Kidney (tissue), 13 donors: ENCODE measurements at regions not wholly inside any gene's neighbourhood (a gene's known extent, or its start where the extent isn't known, plus 50 kb on each side); places are given as distances from the start of the nearest gene placed in this dataset.
"Not testable (repeated sequence)": the region's sequence is repeated elsewhere in the genome, so short reads cannot be mapped to it uniquely, and the experiment has no call there.

Experiments
- DNase-seq, 5 donors: peaks; one replicate each; pipeline ENCODE4 v3.0.0-alpha.2; 2013 to 2020
- FAIRE-seq: peaks from 2 replicates; lab custom pipeline; 2012; peaks lifted over from hg19 to GRCh38; lab: Jason Lieb, UNC
- H3K27ac ChIP-seq, 2 donors: one replicate each; pipeline ENCODE4 v1.7.0; 2013; ENCODE audit warnings: low read depth in 2 of 2, low read length in 2 of 2, inconsistent platforms in 1 of 2
- H3K27me3 ChIP-seq: one replicate; pipeline ENCODE4 v1.7.1; 2013; ENCODE audit warnings: low read length, inconsistent platforms; ENCODE audit not compliant: control insufficient read depth, insufficient read depth
- H3K36me3 ChIP-seq, 3 donors: one replicate each; pipeline versions ENCODE4 v1.7.0 to v1.7.1; 2013; ENCODE audit warnings: low read length in 3 of 3, control low read depth in 1 of 3, inconsistent platforms in 1 of 3; ENCODE audit not compliant: insufficient read depth in 3 of 3, control insufficient read depth in 2 of 3
- H3K4me1 ChIP-seq, 3 donors: one replicate each; pipeline versions ENCODE4 v1.7.0 to v1.7.1; 2013; ENCODE audit warnings: low read length in 3 of 3, inconsistent platforms in 1 of 3, low read depth in 1 of 3; ENCODE audit not compliant: control insufficient read depth in 2 of 3, insufficient read depth in 2 of 3
- H3K4me3 ChIP-seq, 3 donors: one replicate each; pipeline versions ENCODE4 v1.7.0 to v1.8.1; 2013; ENCODE audit warnings: low read length in 3 of 3, control low read depth in 1 of 3, inconsistent platforms in 1 of 3
- H3K9ac ChIP-seq, 3 donors: one replicate each; pipeline versions ENCODE4 v1.7.0 to v1.7.1; 2013; ENCODE audit warnings: low read length in 3 of 3, control low read depth in 1 of 3, inconsistent platforms in 1 of 3
- H3K9me3 ChIP-seq, 3 donors: one replicate each; pipeline versions ENCODE4 v1.7.0 to v1.7.1; 2013; ENCODE audit warnings: low read length in 3 of 3, control low read depth in 1 of 3, inconsistent platforms in 1 of 3; ENCODE audit not compliant: control insufficient read depth in 2 of 3, insufficient read depth in 1 of 3
- CTCF ChIP-seq: IDR thresholded peaks from 3 replicates; pipeline ENCODE4 v1.5.1; 2012; ENCODE audit warnings: mild to moderate bottlenecking, moderate library complexity, borderline replicate concordance; ENCODE audit not compliant: insufficient read depth; ENCODE audit errors: extremely low read depth
- intact Hi-C: fragments of 100-400 bp; cut with DNase I; formaldehyde crosslinking; loops from one replicate; pipeline ENCODE4 v1.11.1; 2022
- donor health status: control.
- donor health status: control.
- donor health status: control.
- donor health status: control.
- donor health status: control.
- donor health status: DM: yes; HTN: yes; CAD: no.
- donor health status: Normal renal cell carcinoma (clear cell type).

- H3K27me3 ChIP-seq, H3K27ac ChIP-seq, H3K4me1 ChIP-seq, intact Hi-C loops, H3K9me3 ChIP-seq, H3K36me3 ChIP-seq: not testable (repeated sequence)
- DNase-seq (peak; percentile 91 to 96 (median 93)), FAIRE-seq (peak; percentile 67)
- peak overlapping the region in 1 of 3 donors; percentile 51 for H3K9ac ChIP-seq
- peak overlapping the region; percentile 61 to 63 (median 62) for H3K4me3 ChIP-seq
Observed at GRCh38 chr21:14027235-14027869, 183.4 kb downstream of the LIPI start.

GRCh38 chr21:14020108-14020507 lies 190.6 kb downstream of the LIPI start:
- H3K27me3 ChIP-seq, H3K9ac ChIP-seq, H3K9me3 ChIP-seq, FAIRE-seq, H3K4me1 ChIP-seq, H3K36me3 ChIP-seq, H3K4me3 ChIP-seq, intact Hi-C loops, DNase-seq, H3K27ac ChIP-seq: not testable (repeated sequence)

- H3K4me1 ChIP-seq, H3K27ac ChIP-seq, intact Hi-C loops, H3K9ac ChIP-seq, H3K9me3 ChIP-seq, H3K36me3 ChIP-seq, H3K4me3 ChIP-seq, H3K27me3 ChIP-seq, FAIRE-seq: not testable (repeated sequence)
- DNase-seq = peak in 1 of 5 donors; percentile 56
Observed at GRCh38 chr21:14015841-14016240, 194.9 kb downstream of the LIPI start.

GRCh38 chr21:14013623-14014498 lies 196.9 kb downstream of the LIPI start:
- FAIRE-seq, H3K4me3 ChIP-seq, H3K9ac ChIP-seq, H3K27ac ChIP-seq, H3K27me3 ChIP-seq, H3K4me1 ChIP-seq, H3K36me3 ChIP-seq, H3K9me3 ChIP-seq, intact Hi-C loops: not testable (repeated sequence)
- peak in 1 of 5 donors; percentile 66 for DNase-seq

GRCh38 chr21:14013056-14013603 lies 197.6 kb downstream of the LIPI start:
- Histone ChIP-seq H3K4me3 (no peak overlapping the region), H3K36me3 (no peaks in the 10 kb centered on the region), H3K9me3 (no peaks in the 10 kb centered on the region), H3K9ac (no peak overlapping the region), H3K27me3 (no peaks in the 10 kb centered on the region), H3K27ac (no peak overlapping the region), H3K4me1 (no peaks in the 10 kb centered on the region)
- TF ChIP-seq CTCF = no peak
- FAIRE-seq = no peak
- intact Hi-C loops = no loop called here
- peak in 1 of 5 donors; percentile 41 for DNase-seq
